Mesothelial cell of epicardium (in vitro differentiated cells): ENCODE measurements at regions not wholly inside any gene's neighbourhood (a gene's known extent, or its start where the extent isn't known, plus 50 kb on each side); places are given as distances from the start of the nearest gene placed in this dataset.

ENCODE experiments used
- DNase-seq, 2 experiments: peaks; one replicate each; pipeline ENCODE4 v3.0.0; 2021; ENCODE audit warnings: low spot score in 2 of 2; ENCODE audit not compliant: unreplicated experiment in 2 of 2
- H3K27ac Mint-ChIP-seq: 2 replicates; pipeline ENCODE4 v1.8.0; 2021; ENCODE audit warnings: mixed read lengths
- H3K27me3 Mint-ChIP-seq: 2 replicates; pipeline ENCODE4 v1.8.0; 2021; ENCODE audit warnings: low read depth, mixed read lengths
- H3K36me3 Mint-ChIP-seq: 2 replicates; pipeline ENCODE4 v1.8.0; 2021; ENCODE audit warnings: mixed read lengths
- H3K4me1 Mint-ChIP-seq: 2 replicates; pipeline ENCODE4 v1.8.0; 2021; ENCODE audit warnings: mixed read lengths
- H3K4me3 Mint-ChIP-seq: 2 replicates; pipeline ENCODE4 v1.8.0; 2021; ENCODE audit warnings: mild to moderate bottlenecking, moderate library complexity, mixed read lengths
- H3K9me3 Mint-ChIP-seq: 2 replicates; pipeline ENCODE4 v1.8.0; 2021; ENCODE audit warnings: mixed read lengths
- TF ChIP-seq, protein P1 (sequence below): fragments of 200-600 bp; sonication (generic); IDR thresholded peaks from one replicate; pipeline ENCODE4 v1.5.0; 2021; ENCODE audit warnings: antibody characterized with exemption; ENCODE audit not compliant: unreplicated experiment

DNA sequence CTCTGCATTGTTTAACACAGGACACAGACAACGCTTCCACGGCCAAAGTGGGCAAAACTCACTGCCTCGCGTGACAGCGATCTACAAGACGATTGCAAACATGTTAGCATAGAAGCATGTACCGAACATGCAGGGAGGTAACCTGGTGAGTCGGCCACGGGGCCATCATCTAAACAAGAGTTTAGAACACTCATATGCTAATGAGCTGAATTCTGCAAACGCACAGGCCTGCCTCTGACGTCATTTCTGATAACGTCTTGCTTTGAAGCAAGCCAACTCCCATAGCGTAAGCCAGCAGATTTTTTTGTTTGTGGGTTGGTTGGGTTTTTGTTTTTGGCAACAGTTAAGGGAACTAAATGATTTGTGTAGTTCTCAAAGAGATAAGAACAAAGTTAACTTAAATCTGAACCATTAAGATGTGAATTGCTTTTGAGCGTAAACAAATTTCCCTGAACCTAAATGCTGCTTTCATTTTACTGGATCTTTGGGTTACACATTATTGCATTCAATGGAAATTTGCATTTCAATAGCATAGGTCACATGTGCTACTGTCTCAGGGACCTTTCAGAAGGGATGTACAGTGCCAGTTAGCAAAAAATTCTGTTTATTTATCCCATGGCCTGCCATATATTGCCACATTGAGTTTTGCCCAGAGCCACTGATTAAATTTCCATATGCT is 184.5 kb upstream of the PDE10A start:
- no peaks in the 10 kb centered on the region for H3K9me3 Mint-ChIP-seq
- peaks cover 48% of the 10 kb centered on the region for H3K4me1 Mint-ChIP-seq

GRCh38 chr6:165846123-165846966 is 183.3 kb upstream of the PDE10A start:
- no peaks in the 10 kb centered on the region for H3K36me3 Mint-ChIP-seq
- H3K4me3 Mint-ChIP-seq = peak overlapping the region; percentile 9
- H3K27me3 Mint-ChIP-seq = peaks cover 71% of the 10 kb centered on the region
- no peak for DNase-seq
- H3K4me1 Mint-ChIP-seq = peaks cover 53% of the 10 kb centered on the region
- no peak overlapping the region for H3K27ac Mint-ChIP-seq
- no peaks in the 10 kb centered on the region for H3K9me3 Mint-ChIP-seq
- TF ChIP-seq, protein P1, sequence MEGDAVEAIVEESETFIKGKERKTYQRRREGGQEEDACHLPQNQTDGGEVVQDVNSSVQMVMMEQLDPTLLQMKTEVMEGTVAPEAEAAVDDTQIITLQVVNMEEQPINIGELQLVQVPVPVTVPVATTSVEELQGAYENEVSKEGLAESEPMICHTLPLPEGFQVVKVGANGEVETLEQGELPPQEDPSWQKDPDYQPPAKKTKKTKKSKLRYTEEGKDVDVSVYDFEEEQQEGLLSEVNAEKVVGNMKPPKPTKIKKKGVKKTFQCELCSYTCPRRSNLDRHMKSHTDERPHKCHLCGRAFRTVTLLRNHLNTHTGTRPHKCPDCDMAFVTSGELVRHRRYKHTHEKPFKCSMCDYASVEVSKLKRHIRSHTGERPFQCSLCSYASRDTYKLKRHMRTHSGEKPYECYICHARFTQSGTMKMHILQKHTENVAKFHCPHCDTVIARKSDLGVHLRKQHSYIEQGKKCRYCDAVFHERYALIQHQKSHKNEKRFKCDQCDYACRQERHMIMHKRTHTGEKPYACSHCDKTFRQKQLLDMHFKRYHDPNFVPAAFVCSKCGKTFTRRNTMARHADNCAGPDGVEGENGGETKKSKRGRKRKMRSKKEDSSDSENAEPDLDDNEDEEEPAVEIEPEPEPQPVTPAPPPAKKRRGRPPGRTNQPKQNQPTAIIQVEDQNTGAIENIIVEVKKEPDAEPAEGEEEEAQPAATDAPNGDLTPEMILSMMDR = no peak

More for the DNA sequence above, 184.5 kb upstream of the PDE10A start:
- Mint-ChIP-seq H3K4me3 (peak overlapping the region; percentile 6), H3K27ac (no peak overlapping the region), H3K36me3 (no peaks in the 10 kb centered on the region), H3K27me3 (peaks cover 73% of the 10 kb centered on the region)
- TF ChIP-seq, protein P1 = no peak
- no peak for DNase-seq

- Mint-ChIP-seq H3K4me3 (no peak overlapping the region), H3K27ac (peak overlapping the region; percentile 28), H3K9me3 (no peaks in the 10 kb centered on the region), H3K4me1 (peaks cover 53% of the 10 kb centered on the region), H3K27me3 (peaks cover 70% of the 10 kb centered on the region), H3K36me3 (no peaks in the 10 kb centered on the region)
- DNase-seq = no peak
- TF ChIP-seq, protein P1 = no peak
These were observed 182.5 kb upstream of the PDE10A start for GRCh38 chr6:165845493-165845892.

GRCh38 chr6:165844801-165845364 is 181.8 kb upstream of the PDE10A start:
- TF ChIP-seq, protein P1 = no peak
- no peak overlapping the region for H3K4me3 Mint-ChIP-seq
- peaks cover 50% of the 10 kb centered on the region for H3K4me1 Mint-ChIP-seq
- H3K36me3 Mint-ChIP-seq = no peaks in the 10 kb centered on the region
- peaks cover 70% of the 10 kb centered on the region for H3K27me3 Mint-ChIP-seq
- DNase-seq = no peak
- H3K9me3 Mint-ChIP-seq = no peaks in the 10 kb centered on the region
- H3K27ac Mint-ChIP-seq = peak overlapping the region; percentile 28

- Mint-ChIP-seq H3K27me3 (peaks cover 70% of the 10 kb centered on the region), H3K4me3 (no peak overlapping the region)
These were observed 181.2 kb upstream of the PDE10A start for GRCh38 chr6:165844232-165844631.

More at GRCh38 chr6:165844232-165844631, 181.2 kb upstream of the PDE10A start:
- H3K36me3 Mint-ChIP-seq = no peaks in the 10 kb centered on the region
- no peaks in the 10 kb centered on the region for H3K9me3 Mint-ChIP-seq
- TF ChIP-seq, protein P1 = no peak
- peaks cover 44% of the 10 kb centered on the region for H3K4me1 Mint-ChIP-seq
- H3K27ac Mint-ChIP-seq = no peak overlapping the region
- no peak for DNase-seq
